Esophagus muscularis mucosa (tissue), 4 donors: ENCODE measurements at regions not wholly inside any gene's neighbourhood (a gene's known extent, or its start where the extent isn't known, plus 50 kb on each side); places are given as distances from the start of the nearest gene placed in this dataset.

Source experiments
- DNase-seq: peaks from one replicate; pipeline ENCODE4 v3.0.0-alpha.2; 2017; ENCODE audit errors: extremely low spot score
- H3K27ac ChIP-seq, 4 donors: fragments of 200-600 bp; sonication (generic); replicated peaks in 1 of 4; 1 replicate in 3 of 4; 2 replicates in 1 of 4; pipeline ENCODE4 v1.5.1; 2016 to 2019; ENCODE audit warnings: mild to moderate bottlenecking in 1 of 4
- H3K27me3 ChIP-seq, 4 donors: fragments of 200-600 bp; sonication (generic); one replicate each; pipeline versions ENCODE4 v1.5.1 to v1.6.0; 2016 to 2019
- H3K36me3 ChIP-seq, 4 donors: fragments of 200-600 bp; sonication (generic); one replicate each; pipeline ENCODE4 v1.5.1; 2016 to 2019
- H3K4me1 ChIP-seq, 4 donors: fragments of 200-600 bp; sonication (generic); one replicate each; pipeline ENCODE4 v1.5.1; 2016 to 2019
- H3K4me3 ChIP-seq, 4 donors: fragments of 200-600 bp; sonication (generic); 1 replicate in 2 of 4; 2 replicates in 2 of 4; pipeline ENCODE4 v1.5.1; 2016 to 2019; ENCODE audit warnings: mild to moderate bottlenecking in 4 of 4, moderate library complexity in 1 of 4
- H3K9me3 ChIP-seq, 4 donors: fragments of 200-600 bp; sonication (generic); 1 replicate in 3 of 4; 2 replicates in 1 of 4; pipeline ENCODE4 v1.5.1; 2016 to 2019
- CTCF ChIP-seq, 3 experiments: fragments of 200-600 bp in 2 of 3; fragments of 450-650 bp in 1 of 3; sonication (generic) in 2 of 3; IDR thresholded peaks; one replicate each; pipeline ENCODE4 v1.5.1; 2017 to 2019; ENCODE audit warnings: antibody characterized with exemption in 3 of 3, mild to moderate bottlenecking in 2 of 3, moderate library complexity in 1 of 3
- EP300 ChIP-seq: sonication (generic); formaldehyde crosslinking; IDR thresholded peaks from one replicate; pipeline ENCODE4 v1.6.1; 2017; ENCODE audit warnings: antibody characterized with exemption
- POLR2A ChIP-seq: fragments of 450-650 bp; IDR thresholded peaks from one replicate; pipeline ENCODE4 v1.6.1; 2017; ENCODE audit warnings: antibody characterized with exemption, moderate library complexity, mild to moderate bottlenecking, low read depth
- POLR2AphosphoS5 ChIP-seq, 2 donors: sonication (generic); formaldehyde crosslinking; IDR thresholded peaks; one replicate each; pipeline ENCODE4 v1.6.1; 2017; ENCODE audit warnings: antibody characterized with exemption in 2 of 2
- WGBS: methylation state at CpG from one replicate; pipeline ENCODE4 v1.1.5; 2018; 5-methylcytosine and 5-hydroxymethylcytosine counted together
- intact Hi-C: fragments of 100-400 bp; cut with DNase I; formaldehyde crosslinking; loops from one replicate; pipeline ENCODE4 v1.15.1; 2023

- 47% methylated on average over 1 of the region's 1 CpG for WGBS
- no peak for TF ChIP-seq POLR2A
- H3K4me1 ChIP-seq: no peaks in the 10 kb centered on the region
- intact Hi-C loops: no loop called here
- no peak for DNase-seq
- no peaks in the 10 kb centered on the region for H3K27me3 ChIP-seq
- H3K4me3 ChIP-seq: no peak overlapping the region
- H3K9me3 ChIP-seq: no peaks in the 10 kb centered on the region
- H3K36me3 ChIP-seq: no peaks in the 10 kb centered on the region
- no peak overlapping the region for H3K27ac ChIP-seq
These were observed 508.6 kb downstream of the TAF11L14 start for GRCh38 chr5:18142831-18143230.

DNA sequence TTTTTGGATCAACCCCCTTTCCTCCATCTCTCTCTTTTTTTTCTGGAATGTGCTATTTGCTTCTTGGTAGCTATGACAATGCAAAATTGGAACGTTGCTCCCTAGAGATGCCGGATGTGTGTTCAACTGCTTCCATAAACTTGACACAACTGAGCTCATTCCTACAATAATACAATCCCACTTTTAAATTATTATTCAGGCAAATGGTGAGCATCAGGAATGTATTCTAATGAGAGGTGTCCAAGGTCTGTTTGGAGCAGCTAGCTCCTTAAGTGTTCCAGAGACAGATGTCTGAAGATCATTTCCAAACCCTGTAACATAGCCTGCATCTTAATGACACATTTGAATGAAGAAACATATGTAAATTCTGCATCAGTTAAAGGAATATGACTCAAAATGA, 518.4 kb downstream of the TAF11L14 start:
- H3K36me3 ChIP-seq: no peaks in the 10 kb centered on the region
- H3K9me3 ChIP-seq: no peaks in the 10 kb centered on the region
- intact Hi-C loops: no loop called here
- no peaks in the 10 kb centered on the region for H3K27me3 ChIP-seq
- no peak for DNase-seq
- H3K4me1 ChIP-seq: no peaks in the 10 kb centered on the region
- no peak for TF ChIP-seq POLR2AphosphoS5 (IDR thresholded peaks at IDR 0.05)
- no peak for TF ChIP-seq EP300
- TF ChIP-seq POLR2A: no peak
- no peak for TF ChIP-seq CTCF (IDR thresholded peaks at IDR 0.05)
- H3K27ac ChIP-seq: no peak overlapping the region
- no peak overlapping the region for H3K4me3 ChIP-seq
- WGBS: 52% methylated on average over 2 of the region's 2 CpGs

DNA sequence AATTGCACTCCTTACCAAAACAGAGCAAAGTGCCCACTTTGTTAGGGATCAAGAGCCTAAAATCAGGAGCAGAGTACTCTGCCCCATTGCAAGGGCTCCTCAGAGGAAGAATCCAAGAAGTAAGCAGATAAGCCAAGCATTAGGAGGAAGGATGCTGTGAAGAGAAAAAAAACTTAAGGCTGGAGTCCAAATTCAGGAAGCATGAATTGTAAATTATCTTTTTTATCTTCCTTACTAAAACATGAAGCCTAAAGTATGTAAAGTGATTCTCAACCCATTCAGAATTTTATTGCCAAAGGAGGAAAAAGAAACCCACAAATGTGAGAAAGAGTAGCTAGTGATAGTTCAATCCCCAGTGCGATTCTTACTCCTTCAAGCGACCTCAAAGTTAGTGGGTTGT, 523.9 kb downstream of the TAF11L14 start:
- no peaks in the 10 kb centered on the region for H3K4me1 ChIP-seq
- intact Hi-C loops: no loop called here
- 94% methylated on average over 2 of the region's 2 CpGs for WGBS
- H3K4me3 ChIP-seq: no peak overlapping the region
- peaks cover 0 to 13% (median 2%) of the 10 kb centered on the region in 4 donors for H3K9me3 ChIP-seq
- no peak overlapping the region for H3K27ac ChIP-seq
- DNase-seq: no peak
- no peaks in the 10 kb centered on the region for H3K27me3 ChIP-seq
- no peaks in the 10 kb centered on the region for H3K36me3 ChIP-seq
- TF ChIP-seq POLR2AphosphoS5 (IDR thresholded peaks at IDR 0.05): no peak
- TF ChIP-seq EP300: no peak
- TF ChIP-seq POLR2A: no peak
- TF ChIP-seq CTCF (IDR thresholded peaks at IDR 0.05): no peak

GRCh38 chr5:18159331-18159730, 525.1 kb downstream of the TAF11L14 start:
- intact Hi-C loops: no loop called here
- Histone ChIP-seq H3K36me3 (no peaks in the 10 kb centered on the region), H3K4me3 (no peak overlapping the region), H3K9me3 (peaks cover 0 to 13% (median 2%) of the 10 kb centered on the region in 4 donors), H3K27ac (no peak overlapping the region), H3K27me3 (no peaks in the 10 kb centered on the region), H3K4me1 (no peaks in the 10 kb centered on the region)
- DNase-seq: no peak
- TF ChIP-seq POLR2AphosphoS5 (IDR thresholded peaks at IDR 0.05) (no peak), CTCF (IDR thresholded peaks at IDR 0.05) (no peak), POLR2A (no peak)
- 64% methylated on average over 1 of the region's 1 CpG for WGBS

- intact Hi-C loops: no loop called here
- H3K4me3 ChIP-seq: no peak overlapping the region
- no peaks in the 10 kb centered on the region for H3K36me3 ChIP-seq
- no peak for DNase-seq
- TF ChIP-seq POLR2AphosphoS5 (IDR thresholded peaks at IDR 0.05): no peak
- no peak for TF ChIP-seq EP300
- TF ChIP-seq POLR2A: no peak
- no peak for TF ChIP-seq CTCF (IDR thresholded peaks at IDR 0.05)
- peaks cover 0 to 5% (median 0%) of the 10 kb centered on the region in 4 donors for H3K9me3 ChIP-seq
- WGBS: 77% methylated on average over 3 of the region's 3 CpGs
- no peak overlapping the region for H3K27ac ChIP-seq
- H3K27me3 ChIP-seq: no peaks in the 10 kb centered on the region
- no peaks in the 10 kb centered on the region for H3K4me1 ChIP-seq
These were observed 537.4 kb downstream of the TAF11L14 start for GRCh38 chr5:18171684-18172083.
